HL-60 (cell line): ENCODE measurements at regions not wholly inside any gene's neighbourhood (a gene's known extent, or its start where the extent isn't known, plus 50 kb on each side); places are given as distances from the start of the nearest gene placed in this dataset.

Experiments
- DNase-seq, 2 experiments: peaks; one replicate each; pipeline ENCODE4 v3.0.0-alpha.2; 2010 to 2020; ENCODE audit warnings: low read depth in 1 of 2, low spot score in 1 of 2
- H3K27ac ChIP-seq: fragments of 250-450 bp; sonication (Bioruptor Pico); replicated peaks from 2 replicates; pipeline ENCODE4 v1.5.1; 2020; ENCODE audit warnings: mild to moderate bottlenecking, moderate library complexity
- H3K27me3 ChIP-seq: fragments of 250-450 bp; sonication (Bioruptor Pico); 2 replicates; pipeline ENCODE4 v1.5.1; 2021; ENCODE audit warnings: mild to moderate bottlenecking, moderate library complexity; ENCODE audit not compliant: insufficient read depth, poor library complexity, severe bottlenecking
- H3K4me3 ChIP-seq: replicated peaks from 2 replicates; pipeline ENCODE4 v1.5.1; 2011; ENCODE audit warnings: mild to moderate bottlenecking, control low read depth, low read length; ENCODE audit not compliant: insufficient read depth
- CTCF ChIP-seq: IDR thresholded peaks from one replicate; pipeline ENCODE4 v1.5.1; 2011; ENCODE audit warnings: low read length, control low read depth, inconsistent platforms; ENCODE audit not compliant: insufficient read depth
- GABPA ChIP-seq: IDR thresholded peaks from 2 replicates; pipeline ENCODE4 v1.6.1; 2012; ENCODE audit warnings: low read depth
- POLR2AphosphoS5 ChIP-seq: IDR thresholded peaks from 2 replicates; pipeline ENCODE4 v1.6.1; 2012; ENCODE audit warnings: low read depth
- REST ChIP-seq: IDR thresholded peaks from 2 replicates; pipeline ENCODE4 v1.6.1; 2012; ENCODE audit warnings: low read depth; ENCODE audit not compliant: insufficient replicate concordance
- SPI1 ChIP-seq: IDR thresholded peaks from 2 replicates; pipeline ENCODE4 v1.6.1; 2012; ENCODE audit warnings: low read depth, mild to moderate bottlenecking, borderline replicate concordance

GRCh38 chr5:8585230-8586018, 716.5 kb downstream of the MTRR start:
- DNase-seq: no peak
- H3K4me3 ChIP-seq: no peak overlapping the region
- TF ChIP-seq GABPA (no peak), REST (no peak), SPI1 (no peak), CTCF (no peak), POLR2AphosphoS5 (no peak)
- no peaks in the 10 kb centered on the region for H3K27me3 ChIP-seq
- H3K27ac ChIP-seq: no peak overlapping the region

DNA sequence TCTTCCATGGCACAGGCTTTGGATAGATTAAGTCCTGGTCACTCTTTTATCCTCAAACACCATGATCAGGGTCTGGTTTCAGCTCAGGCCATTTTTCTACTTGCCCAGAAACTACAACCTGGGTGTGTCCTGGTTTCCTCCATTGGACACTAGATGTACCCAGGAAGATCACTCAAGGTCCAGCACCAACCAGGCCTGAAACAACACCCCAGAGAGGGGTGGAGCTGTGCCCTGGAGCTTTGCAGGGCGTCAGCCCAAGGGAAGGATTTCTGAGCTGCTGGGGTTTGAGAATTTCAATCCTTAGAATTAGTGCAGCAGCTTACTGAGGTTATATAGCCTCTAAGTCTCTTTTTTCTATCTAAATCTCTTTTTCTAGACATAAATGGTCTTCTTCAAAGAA, 722.0 kb downstream of the MTRR start:
- no peaks in the 10 kb centered on the region for H3K27me3 ChIP-seq
- no peak overlapping the region for H3K27ac ChIP-seq
- no peak for DNase-seq
- H3K4me3 ChIP-seq: no peak overlapping the region
- no peak for TF ChIP-seq GABPA
- no peak for TF ChIP-seq CTCF
- TF ChIP-seq REST: no peak
- TF ChIP-seq SPI1: no peak
- TF ChIP-seq POLR2AphosphoS5: no peak

DNA sequence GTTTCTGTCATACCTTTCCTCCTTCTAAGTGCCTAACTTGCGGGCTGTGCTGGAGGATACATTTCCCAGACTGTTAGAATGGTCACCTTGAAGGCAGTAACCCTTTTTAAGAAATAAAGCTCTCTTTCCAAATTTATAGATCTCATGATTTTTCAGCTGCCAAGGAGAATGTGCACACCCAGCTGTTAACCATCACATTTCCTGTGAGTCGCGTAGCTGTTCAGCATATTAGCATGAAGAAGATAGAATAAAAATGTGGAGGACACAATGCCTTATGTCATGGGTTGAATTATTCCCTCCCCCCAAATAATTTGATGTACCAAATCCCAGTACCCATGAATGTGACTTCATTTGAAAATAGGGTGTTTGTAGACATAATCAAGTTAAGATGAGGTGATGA, 729.4 kb downstream of the MTRR start:
- no peak overlapping the region for H3K27ac ChIP-seq
- no peak for DNase-seq
- H3K4me3 ChIP-seq: no peak overlapping the region
- TF ChIP-seq CTCF: no peak
- TF ChIP-seq REST: no peak
- no peak for TF ChIP-seq POLR2AphosphoS5
- no peak for TF ChIP-seq SPI1
- TF ChIP-seq GABPA: no peak
- H3K27me3 ChIP-seq: no peaks in the 10 kb centered on the region
